ENCODE measurements at regions not wholly inside any gene's neighbourhood (a gene's known extent, or its start where the extent isn't known, plus 50 kb on each side); places are given as distances from the start of the nearest gene placed in this dataset.

DNA sequence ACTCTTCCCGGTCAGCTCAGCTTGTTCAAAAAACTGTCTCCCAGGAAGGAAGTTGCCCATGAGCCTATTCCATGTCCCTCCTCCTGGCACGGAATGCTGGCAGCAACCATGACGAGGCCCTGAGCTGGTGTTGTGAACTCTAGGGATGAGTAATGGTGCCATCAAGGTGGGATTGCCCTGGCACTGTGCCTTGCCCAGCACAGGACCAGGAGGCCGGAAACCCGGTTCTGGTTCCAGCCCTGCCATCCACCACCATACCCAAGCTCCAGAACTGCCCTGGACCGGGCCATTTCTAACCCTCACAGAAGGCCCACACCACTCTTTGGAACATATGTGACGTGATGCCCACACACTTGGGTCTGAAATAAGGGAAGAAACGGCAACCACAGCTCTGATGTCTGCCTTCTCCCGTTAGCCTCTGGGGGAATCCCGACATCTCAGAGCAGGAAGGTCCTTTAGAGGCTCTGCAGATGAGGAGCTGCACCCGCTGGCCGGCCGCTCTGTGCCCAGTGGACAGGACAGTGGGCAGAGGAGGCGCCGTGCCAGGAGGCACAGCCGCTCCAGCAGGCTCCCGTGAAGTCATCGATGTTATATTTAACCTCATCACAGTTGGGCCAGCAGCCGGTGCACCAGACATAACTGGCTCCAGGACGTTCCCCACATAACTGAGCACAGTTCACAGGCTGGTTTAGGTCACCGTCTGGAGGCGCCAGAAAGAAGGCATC lies 462.1 kb upstream of the ID2 start:
- H3K4me3 ChIP-seq, result no peak overlapping the region
- H3K4me2 ChIP-seq, result no peak overlapping the region
- peaks cover 4% of the 10 kb centered on the region for H3K9me3 Mint-ChIP-seq
- no peak overlapping the region for H3K9ac ChIP-seq
- H3K36me3 ChIP-seq, result no peaks in the 10 kb centered on the region
- no peaks in the 10 kb centered on the region for H3K9me3 ChIP-seq (ENCODE audit: low read depth)
- no peaks in the 10 kb centered on the region for H3K36me3 Mint-ChIP-seq
- peaks cover 54% of the 10 kb centered on the region for H3K4me1 ChIP-seq
- peaks cover 25% of the 10 kb centered on the region for H3K4me1 Mint-ChIP-seq
- H3K27ac ChIP-seq, result no peak overlapping the region
- H4K20me1 ChIP-seq (ENCODE audit: low read depth), result no peaks in the 10 kb centered on the region
- H3K79me2 ChIP-seq (ENCODE audit: low read depth), result no peaks in the 10 kb centered on the region
- peaks cover 4% of the 10 kb centered on the region for H3K27me3 Mint-ChIP-seq (ENCODE audit: insufficient read depth, low read depth)
- peaks cover 51% of the 10 kb centered on the region for H3F3A ChIP-seq (ENCODE audit: low read depth)
- H2AFZ ChIP-seq (replicated peaks), result no peak overlapping the region
- DNase-seq (ENCODE audit: low spot score), result no peak
- no peaks in the 10 kb centered on the region for H3K27me3 ChIP-seq
- no peak overlapping the region for H3K4me3 Mint-ChIP-seq
- TF ChIP-seq, protein P1, sequence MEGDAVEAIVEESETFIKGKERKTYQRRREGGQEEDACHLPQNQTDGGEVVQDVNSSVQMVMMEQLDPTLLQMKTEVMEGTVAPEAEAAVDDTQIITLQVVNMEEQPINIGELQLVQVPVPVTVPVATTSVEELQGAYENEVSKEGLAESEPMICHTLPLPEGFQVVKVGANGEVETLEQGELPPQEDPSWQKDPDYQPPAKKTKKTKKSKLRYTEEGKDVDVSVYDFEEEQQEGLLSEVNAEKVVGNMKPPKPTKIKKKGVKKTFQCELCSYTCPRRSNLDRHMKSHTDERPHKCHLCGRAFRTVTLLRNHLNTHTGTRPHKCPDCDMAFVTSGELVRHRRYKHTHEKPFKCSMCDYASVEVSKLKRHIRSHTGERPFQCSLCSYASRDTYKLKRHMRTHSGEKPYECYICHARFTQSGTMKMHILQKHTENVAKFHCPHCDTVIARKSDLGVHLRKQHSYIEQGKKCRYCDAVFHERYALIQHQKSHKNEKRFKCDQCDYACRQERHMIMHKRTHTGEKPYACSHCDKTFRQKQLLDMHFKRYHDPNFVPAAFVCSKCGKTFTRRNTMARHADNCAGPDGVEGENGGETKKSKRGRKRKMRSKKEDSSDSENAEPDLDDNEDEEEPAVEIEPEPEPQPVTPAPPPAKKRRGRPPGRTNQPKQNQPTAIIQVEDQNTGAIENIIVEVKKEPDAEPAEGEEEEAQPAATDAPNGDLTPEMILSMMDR (IDR thresholded peaks at IDR 0.05), result no peak
- TF ChIP-seq EZH2 (IDR thresholded peaks at IDR 0.05) (no peak), EZH2phosphoT487 (IDR thresholded peaks at IDR 0.05) (no peak)
- no peak overlapping the region for H3K27ac Mint-ChIP-seq

DNA sequence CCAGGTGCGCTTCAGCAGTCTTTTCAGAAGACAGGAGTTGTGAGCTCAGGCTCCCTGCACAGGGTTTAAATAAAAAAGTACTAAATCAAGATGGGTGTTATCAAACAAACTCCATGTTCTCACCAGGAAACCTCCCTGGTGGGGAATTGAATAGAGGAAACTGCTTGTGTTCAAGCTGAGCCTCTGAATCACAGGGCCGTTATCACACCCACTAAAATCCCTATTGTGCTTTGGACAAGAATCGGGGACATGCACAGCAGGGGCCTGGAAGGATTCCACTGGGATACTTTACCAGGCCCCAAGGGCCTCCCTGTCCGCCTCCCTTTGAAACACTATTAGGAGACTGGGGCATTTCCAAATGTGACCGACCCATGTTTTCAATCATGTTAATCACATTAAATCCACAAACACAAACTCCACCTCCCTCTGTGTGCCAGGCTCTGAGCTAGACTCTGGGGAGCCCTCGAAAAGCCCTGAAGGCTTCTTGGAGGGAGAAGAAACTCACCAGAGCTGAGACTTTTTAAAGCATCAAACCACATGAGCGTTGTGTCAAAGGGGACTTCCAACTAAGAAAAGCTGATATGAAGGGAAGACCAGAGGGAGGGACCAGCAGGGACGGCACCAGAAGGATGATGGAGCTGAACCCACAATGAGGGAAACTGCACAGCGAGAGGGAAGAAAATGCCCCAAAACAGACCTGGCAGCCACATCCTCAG lies 458.7 kb upstream of the ID2 start:
- H3K9me3 Mint-ChIP-seq, result peaks cover 6% of the 10 kb centered on the region
- Histone ChIP-seq H3K9ac (no peak overlapping the region), H3K36me3 (no peaks in the 10 kb centered on the region), H3K4me1 (peaks cover 38% of the 10 kb centered on the region), H3F3A (ENCODE audit: low read depth) (peaks cover 37% of the 10 kb centered on the region), H2AFZ (replicated peaks) (no peak overlapping the region), H3K27ac (no peak overlapping the region), H3K9me3 (ENCODE audit: low read depth) (no peaks in the 10 kb centered on the region), H3K79me2 (ENCODE audit: low read depth) (no peaks in the 10 kb centered on the region), H4K20me1 (ENCODE audit: low read depth) (no peaks in the 10 kb centered on the region), H3K27me3 (no peaks in the 10 kb centered on the region), H3K4me3 (no peak overlapping the region), H3K4me2 (peak overlapping the region; percentile 11)
- no peak overlapping the region for H3K4me3 Mint-ChIP-seq
- TF ChIP-seq EZH2 (IDR thresholded peaks at IDR 0.05) (no peak), EZH2phosphoT487 (IDR thresholded peaks at IDR 0.05) (no peak)
- DNase-seq (ENCODE audit: low spot score), result peak; percentile 42
- H3K27me3 Mint-ChIP-seq (ENCODE audit: insufficient read depth, low read depth), result peaks cover 5% of the 10 kb centered on the region
- no peaks in the 10 kb centered on the region for H3K36me3 Mint-ChIP-seq
- peak overlapping the region; percentile 90 for H3K27ac Mint-ChIP-seq
- peaks cover 9% of the 10 kb centered on the region for H3K4me1 Mint-ChIP-seq

DNA sequence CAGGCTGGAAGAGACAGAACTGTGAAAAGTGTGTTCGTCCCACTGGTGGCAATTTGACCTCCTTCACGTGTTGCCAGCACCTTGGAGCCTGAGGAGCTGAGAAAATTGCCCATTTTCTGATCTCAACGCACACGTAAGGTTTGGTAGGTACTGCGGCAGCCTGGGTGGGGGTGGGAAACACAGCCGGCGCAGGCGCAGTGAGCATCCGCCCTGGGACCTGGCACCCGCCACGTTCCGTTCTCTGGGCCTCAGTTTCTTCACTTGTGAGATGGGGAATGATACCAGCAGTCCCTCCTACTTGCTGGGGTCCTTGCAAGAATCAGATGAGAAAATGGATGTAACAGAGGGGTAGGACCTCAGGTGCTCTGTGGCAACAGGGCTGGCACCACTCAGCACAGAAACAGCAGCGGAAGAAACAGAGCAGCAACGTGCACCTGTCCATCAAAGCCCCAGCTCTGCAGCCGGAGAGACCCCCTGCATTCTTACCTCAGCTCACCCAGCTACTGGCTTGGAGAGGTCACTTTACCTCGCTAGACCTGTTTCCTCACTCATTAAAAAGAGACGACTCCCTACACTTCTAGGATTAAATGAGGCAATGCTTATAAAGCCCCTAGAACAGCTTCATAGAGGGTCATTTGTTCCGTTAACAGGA lies 458.0 kb upstream of the ID2 start:
- H3K4me1 Mint-ChIP-seq, result peaks cover 4% of the 10 kb centered on the region

More for the DNA sequence above, 458.0 kb upstream of the ID2 start:
- no peak overlapping the region for H3K27ac ChIP-seq
- no peaks in the 10 kb centered on the region for H3K27me3 ChIP-seq
- H3F3A ChIP-seq (ENCODE audit: low read depth), result peaks cover 30% of the 10 kb centered on the region
- H3K36me3 Mint-ChIP-seq, result no peaks in the 10 kb centered on the region
- H3K27me3 Mint-ChIP-seq (ENCODE audit: insufficient read depth, low read depth), result peaks cover 5% of the 10 kb centered on the region
- peak overlapping the region; percentile 37 for H3K27ac Mint-ChIP-seq
- peaks cover 6% of the 10 kb centered on the region for H3K9me3 Mint-ChIP-seq
- H3K4me1 ChIP-seq, result peaks cover 31% of the 10 kb centered on the region
- DNase-seq (ENCODE audit: low spot score), result no peak
- no peaks in the 10 kb centered on the region for H4K20me1 ChIP-seq (ENCODE audit: low read depth)
- no peak overlapping the region for H3K4me3 ChIP-seq
- H3K9ac ChIP-seq, result no peak overlapping the region
- no peaks in the 10 kb centered on the region for H3K79me2 ChIP-seq (ENCODE audit: low read depth)
- no peak overlapping the region for H3K4me2 ChIP-seq
- H2AFZ ChIP-seq (replicated peaks), result no peak overlapping the region
- H3K36me3 ChIP-seq, result no peaks in the 10 kb centered on the region
- TF ChIP-seq, protein P1 (IDR thresholded peaks at IDR 0.05), result no peak
- TF ChIP-seq EZH2 (IDR thresholded peaks at IDR 0.05) (no peak), EZH2phosphoT487 (IDR thresholded peaks at IDR 0.05) (no peak)
- no peaks in the 10 kb centered on the region for H3K9me3 ChIP-seq (ENCODE audit: low read depth)
- peak overlapping the region; percentile 59 for H3K4me3 Mint-ChIP-seq
